ENCODE measurements at regions not wholly inside any gene's neighbourhood (a gene's known extent, or its start where the extent isn't known, plus 50 kb on each side); places are given as distances from the start of the nearest gene placed in this dataset.

DNA sequence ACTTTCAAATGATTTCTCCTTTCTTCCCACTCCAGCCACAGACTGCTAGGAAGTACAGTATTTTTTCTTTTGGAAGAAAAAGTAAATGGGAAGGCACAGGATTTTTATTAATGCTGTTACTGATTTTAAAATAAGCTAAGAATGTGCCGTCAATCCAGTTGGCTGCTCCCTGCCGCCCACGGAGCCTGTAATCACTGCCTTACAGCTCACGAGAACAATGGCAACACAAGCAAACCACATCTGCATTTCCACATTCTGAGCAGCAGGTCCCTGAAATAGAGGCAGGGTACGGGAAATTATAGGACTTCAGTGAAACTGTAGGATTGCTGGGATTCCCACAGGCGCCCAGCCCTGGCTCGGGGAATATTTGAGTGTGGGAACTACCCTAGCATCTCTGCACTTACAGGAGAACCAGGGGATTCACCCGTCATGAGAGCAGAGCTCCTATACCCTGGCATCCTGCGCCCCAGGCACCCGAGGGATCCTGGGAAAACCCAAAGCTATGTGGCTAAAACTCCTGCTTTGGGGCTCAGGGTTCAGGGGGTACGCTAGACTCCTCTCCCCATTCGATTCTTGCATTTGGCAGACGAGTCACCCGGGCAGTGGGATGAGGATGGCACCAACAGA lies 72.9 kb upstream of the TNS3 start:
- TF ChIP-seq, protein P1, sequence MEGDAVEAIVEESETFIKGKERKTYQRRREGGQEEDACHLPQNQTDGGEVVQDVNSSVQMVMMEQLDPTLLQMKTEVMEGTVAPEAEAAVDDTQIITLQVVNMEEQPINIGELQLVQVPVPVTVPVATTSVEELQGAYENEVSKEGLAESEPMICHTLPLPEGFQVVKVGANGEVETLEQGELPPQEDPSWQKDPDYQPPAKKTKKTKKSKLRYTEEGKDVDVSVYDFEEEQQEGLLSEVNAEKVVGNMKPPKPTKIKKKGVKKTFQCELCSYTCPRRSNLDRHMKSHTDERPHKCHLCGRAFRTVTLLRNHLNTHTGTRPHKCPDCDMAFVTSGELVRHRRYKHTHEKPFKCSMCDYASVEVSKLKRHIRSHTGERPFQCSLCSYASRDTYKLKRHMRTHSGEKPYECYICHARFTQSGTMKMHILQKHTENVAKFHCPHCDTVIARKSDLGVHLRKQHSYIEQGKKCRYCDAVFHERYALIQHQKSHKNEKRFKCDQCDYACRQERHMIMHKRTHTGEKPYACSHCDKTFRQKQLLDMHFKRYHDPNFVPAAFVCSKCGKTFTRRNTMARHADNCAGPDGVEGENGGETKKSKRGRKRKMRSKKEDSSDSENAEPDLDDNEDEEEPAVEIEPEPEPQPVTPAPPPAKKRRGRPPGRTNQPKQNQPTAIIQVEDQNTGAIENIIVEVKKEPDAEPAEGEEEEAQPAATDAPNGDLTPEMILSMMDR (IDR thresholded peaks at IDR 0.05), result no peak
- no peak for TF ChIP-seq POLR2A (IDR thresholded peaks at IDR 0.05)

All from lower leg skin (tissue), 3 donors.